Astrocyte of the cerebellum (primary cell): ENCODE measurements at regions not wholly inside any gene's neighbourhood (a gene's known extent, or its start where the extent isn't known, plus 50 kb on each side); places are given as distances from the start of the nearest gene placed in this dataset.

ENCODE experiments used
- DNase-seq: peaks from one replicate; pipeline ENCODE4 v3.0.0-alpha.2; 2011; ENCODE audit warnings: low read depth
- H3K4me3 ChIP-seq: 2 replicates; pipeline ENCODE4 v1.5.1; 2011; ENCODE audit warnings: mild to moderate bottlenecking, low read depth, low read length, moderate library complexity
- CTCF ChIP-seq: IDR thresholded peaks from 2 replicates; pipeline ENCODE4 v1.5.1; 2012; ENCODE audit warnings: low read length, low read depth, moderate library complexity, mild to moderate bottlenecking; ENCODE audit errors: missing control alignments
- in situ Hi-C: cut with HindIII; loops from 2 replicates; pipeline ENCODE4 v1.10.0; 2017; ENCODE audit warnings: low sequenced_read_pairs

DNA sequence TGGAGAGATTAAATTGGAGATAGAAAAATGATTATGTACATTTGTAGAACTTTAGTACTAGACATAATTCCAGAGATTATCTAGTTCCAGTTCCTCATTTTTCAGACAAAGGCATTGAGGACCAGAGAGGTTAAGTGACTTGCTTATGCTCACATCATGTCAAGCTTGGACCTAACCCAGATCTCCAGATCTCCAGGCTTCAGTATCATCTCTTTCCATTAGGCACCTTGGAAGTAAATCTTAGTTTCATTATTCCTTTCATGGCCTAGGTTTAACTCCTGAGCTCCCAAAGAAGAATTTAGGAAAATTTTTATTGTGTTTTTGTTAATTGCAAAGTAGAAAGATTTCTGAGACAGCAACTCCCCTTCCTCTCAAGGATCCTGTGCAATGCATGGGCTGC lies 148.8 kb downstream of the GATB start:
- DNase-seq, result no peak
- no peak overlapping the region for H3K4me3 ChIP-seq
- in situ Hi-C loops, result loop anchor here (5.0 to 25.0 kb wide), 2 partner anchors 90 to 500 kb away; no protein-coding TSS in a partner anchor
- TF ChIP-seq CTCF, result no peak

DNA sequence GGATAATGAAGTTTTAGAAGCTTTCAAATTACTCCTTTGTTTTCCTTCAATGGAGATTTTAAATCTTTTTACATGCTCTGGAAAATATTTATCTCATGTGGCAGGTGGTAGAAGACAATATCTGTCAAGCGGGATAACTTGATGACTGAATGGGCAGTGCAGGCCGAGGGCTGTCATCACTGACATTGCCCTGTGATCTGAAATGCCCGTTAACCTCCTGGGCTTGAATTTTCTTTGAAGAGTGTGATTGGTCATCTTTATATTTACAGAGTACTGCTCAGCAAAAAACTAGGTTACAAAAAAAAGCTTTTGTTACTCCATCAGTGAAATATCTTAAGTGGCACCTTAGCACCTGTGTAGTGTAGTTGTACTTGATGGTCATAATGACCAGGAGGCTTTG lies 147.5 kb downstream of the GATB start:
- in situ Hi-C loops, result loop anchor here (5.0 to 25.0 kb wide), 2 partner anchors 89 to 501 kb away; no protein-coding TSS in a partner anchor
- no peak for TF ChIP-seq CTCF

GRCh38 chr4:151614561-151614960 lies 146.2 kb downstream of the GATB start:
- H3K4me3 ChIP-seq, result no peak overlapping the region
- in situ Hi-C loops, result loop anchor here (5.0 to 25.0 kb wide), 2 partner anchors 88 to 502 kb away; no protein-coding TSS in a partner anchor
- TF ChIP-seq CTCF, result no peak
- no peak for DNase-seq

More for the DNA sequence above, 147.5 kb downstream of the GATB start:
- DNase-seq, result no peak
- H3K4me3 ChIP-seq, result no peak overlapping the region

- in situ Hi-C loops, result loop anchor here (25.0 kb wide), 1 partner anchor 507 kb away; no protein-coding TSS in a partner anchor
- no peak for TF ChIP-seq CTCF
- DNase-seq, result no peak
- no peak overlapping the region for H3K4me3 ChIP-seq
These were observed 141.9 kb downstream of the GATB start for GRCh38 chr4:151618858-151619257.

DNA sequence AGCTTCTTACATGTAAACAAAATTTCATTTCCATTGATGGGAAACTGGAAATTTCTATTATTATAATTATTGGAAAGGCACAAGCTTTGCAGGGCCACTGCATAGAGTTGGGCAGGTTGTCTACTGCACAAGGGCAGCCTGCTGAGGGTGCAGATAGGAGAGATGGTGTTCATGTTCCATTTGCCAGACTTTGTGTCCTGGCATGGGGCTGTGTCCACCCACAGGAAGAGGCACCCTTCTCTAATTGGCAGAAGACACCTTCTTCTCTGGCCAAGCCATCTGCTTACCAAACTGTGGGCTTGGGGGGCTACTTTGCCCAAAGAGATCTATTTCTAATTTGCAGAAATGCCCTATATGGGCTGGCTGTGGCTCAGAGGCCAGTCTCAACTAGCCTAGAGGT lies 140.7 kb downstream of the GATB start:
- DNase-seq, result no peak
- no peak overlapping the region for H3K4me3 ChIP-seq
- in situ Hi-C loops, result loop anchor here (25.0 kb wide), 1 partner anchor 508 kb away; no protein-coding TSS in a partner anchor
- TF ChIP-seq CTCF, result no peak
